Muscle layer of colon (tissue), 2 donors: ENCODE measurements at regions not wholly inside any gene's neighbourhood (a gene's known extent, or its start where the extent isn't known, plus 50 kb on each side); places are given as distances from the start of the nearest gene placed in this dataset.
"Not testable (repeated sequence)": the region's sequence is repeated elsewhere in the genome, so short reads cannot be mapped to it uniquely, and the experiment has no call there.

Experiments
- H3K27ac ChIP-seq: one replicate; pipeline ENCODE4 v1.7.0; 2013; ENCODE audit warnings: low read depth, mild to moderate bottlenecking, low read length, moderate library complexity
- H3K27me3 ChIP-seq, 2 donors: one replicate each; pipeline ENCODE4 v1.7.0; 2013; ENCODE audit warnings: low read length in 2 of 2, mild to moderate bottlenecking in 2 of 2; ENCODE audit not compliant: insufficient read depth in 2 of 2, control insufficient read depth in 1 of 2
- H3K36me3 ChIP-seq: one replicate; pipeline ENCODE4 v1.7.0; 2013; ENCODE audit warnings: mild to moderate bottlenecking, low read length; ENCODE audit not compliant: insufficient read depth
- H3K4me1 ChIP-seq: one replicate; pipeline ENCODE4 v1.7.0; 2013; ENCODE audit warnings: mild to moderate bottlenecking, low read length; ENCODE audit not compliant: insufficient read depth
- H3K4me3 ChIP-seq, 2 donors: one replicate each; pipeline ENCODE4 v1.7.0; 2013; ENCODE audit warnings: low read length in 2 of 2, low read depth in 1 of 2, mild to moderate bottlenecking in 1 of 2, moderate library complexity in 1 of 2
- H3K9ac ChIP-seq: one replicate; pipeline ENCODE4 v1.7.0; 2013; ENCODE audit warnings: low read length
- H3K9me3 ChIP-seq: one replicate; pipeline ENCODE4 v1.7.0; 2013; ENCODE audit warnings: mild to moderate bottlenecking, low read length
- donor health status: abdominal sarcoma.
- donor health status: Adenocarcinoma of cecum.

GRCh38 chr7:81186691-81187090, 267.8 kb upstream of the SEMA3C start:
- Histone ChIP-seq H3K4me3 (no peak overlapping the region), H3K36me3 (no peaks in the 10 kb centered on the region), H3K27ac (no peak overlapping the region), H3K4me1 (no peaks in the 10 kb centered on the region), H3K27me3 (no peaks in the 10 kb centered on the region), H3K9me3 (no peaks in the 10 kb centered on the region), H3K9ac (no peak overlapping the region)

- no peaks in the 10 kb centered on the region for H3K27me3 ChIP-seq
- H3K36me3 ChIP-seq: no peaks in the 10 kb centered on the region
- H3K4me1 ChIP-seq: no peaks in the 10 kb centered on the region
- H3K27ac ChIP-seq: no peak overlapping the region
- H3K9ac ChIP-seq: no peak overlapping the region
- no peaks in the 10 kb centered on the region for H3K9me3 ChIP-seq
- no peak overlapping the region for H3K4me3 ChIP-seq
Measured at GRCh38 chr7:81185072-81185471, 266.2 kb upstream of the SEMA3C start.

- Histone ChIP-seq H3K4me1 (no peaks in the 10 kb centered on the region), H3K36me3 (no peaks in the 10 kb centered on the region), H3K27me3 (no peaks in the 10 kb centered on the region), H3K9ac (no peak overlapping the region), H3K27ac (no peak overlapping the region), H3K9me3 (no peaks in the 10 kb centered on the region), H3K4me3 (no peak overlapping the region)
Measured at GRCh38 chr7:81183326-81183725, 264.5 kb upstream of the SEMA3C start.

- not testable (repeated sequence) for H3K4me3 ChIP-seq, H3K27me3 ChIP-seq, H3K27ac ChIP-seq, H3K9me3 ChIP-seq, H3K36me3 ChIP-seq, H3K9ac ChIP-seq, H3K4me1 ChIP-seq
Measured at GRCh38 chr7:81182056-81182455, 263.2 kb upstream of the SEMA3C start.

- Histone ChIP-seq H3K27ac (no peak overlapping the region), H3K9ac (no peak overlapping the region), H3K9me3 (no peaks in the 10 kb centered on the region), H3K4me1 (no peaks in the 10 kb centered on the region), H3K36me3 (no peaks in the 10 kb centered on the region), H3K27me3 (no peaks in the 10 kb centered on the region), H3K4me3 (no peak overlapping the region)
Measured at GRCh38 chr7:81181066-81181465, 262.2 kb upstream of the SEMA3C start.

GRCh38 chr7:81180573-81180972, 261.7 kb upstream of the SEMA3C start:
- H3K9me3 ChIP-seq: no peaks in the 10 kb centered on the region
- no peaks in the 10 kb centered on the region for H3K36me3 ChIP-seq
- no peaks in the 10 kb centered on the region for H3K27me3 ChIP-seq
- H3K4me1 ChIP-seq: no peaks in the 10 kb centered on the region
- H3K4me3 ChIP-seq: no peak overlapping the region
- H3K9ac ChIP-seq: no peak overlapping the region
- H3K27ac ChIP-seq: no peak overlapping the region

- H3K27me3 ChIP-seq: no peaks in the 10 kb centered on the region
- no peak overlapping the region for H3K4me3 ChIP-seq
- H3K9ac ChIP-seq: no peak overlapping the region
- H3K4me1 ChIP-seq: no peaks in the 10 kb centered on the region
- H3K36me3 ChIP-seq: no peaks in the 10 kb centered on the region
- H3K27ac ChIP-seq: no peak overlapping the region
- no peaks in the 10 kb centered on the region for H3K9me3 ChIP-seq
Measured at GRCh38 chr7:81175275-81175940, 256.6 kb upstream of the SEMA3C start.

GRCh38 chr7:81173766-81174281, 255.0 kb upstream of the SEMA3C start:
- H3K9me3 ChIP-seq: no peaks in the 10 kb centered on the region
- H3K36me3 ChIP-seq: no peaks in the 10 kb centered on the region
- H3K27me3 ChIP-seq: no peaks in the 10 kb centered on the region
- H3K4me1 ChIP-seq: no peaks in the 10 kb centered on the region
- no peak overlapping the region for H3K9ac ChIP-seq
- H3K27ac ChIP-seq: no peak overlapping the region
- H3K4me3 ChIP-seq: no peak overlapping the region

GRCh38 chr7:81170291-81170690, 251.4 kb upstream of the SEMA3C start:
- Histone ChIP-seq H3K36me3 (no peaks in the 10 kb centered on the region), H3K27ac (no peak overlapping the region), H3K27me3 (no peaks in the 10 kb centered on the region), H3K9ac (no peak overlapping the region), H3K4me1 (no peaks in the 10 kb centered on the region), H3K9me3 (no peaks in the 10 kb centered on the region), H3K4me3 (no peak overlapping the region)

GRCh38 chr7:81167934-81168333, 249.1 kb upstream of the SEMA3C start:
- Histone ChIP-seq H3K27ac (no peak overlapping the region), H3K36me3 (no peaks in the 10 kb centered on the region), H3K27me3 (no peaks in the 10 kb centered on the region), H3K9me3 (no peaks in the 10 kb centered on the region), H3K9ac (no peak overlapping the region), H3K4me1 (no peaks in the 10 kb centered on the region), H3K4me3 (no peak overlapping the region)

GRCh38 chr7:81165070-81165469, 246.2 kb upstream of the SEMA3C start:
- no peaks in the 10 kb centered on the region for H3K36me3 ChIP-seq
- no peaks in the 10 kb centered on the region for H3K27me3 ChIP-seq
- H3K4me3 ChIP-seq: no peak overlapping the region
- H3K9ac ChIP-seq: no peak overlapping the region
- H3K9me3 ChIP-seq: no peaks in the 10 kb centered on the region
- no peak overlapping the region for H3K27ac ChIP-seq
- no peaks in the 10 kb centered on the region for H3K4me1 ChIP-seq

GRCh38 chr7:81162771-81163525, 244.1 kb upstream of the SEMA3C start:
- Histone ChIP-seq H3K27ac (no peak overlapping the region), H3K4me1 (no peaks in the 10 kb centered on the region), H3K27me3 (no peaks in the 10 kb centered on the region), H3K4me3 (no peak overlapping the region), H3K36me3 (no peaks in the 10 kb centered on the region), H3K9me3 (no peaks in the 10 kb centered on the region), H3K9ac (no peak overlapping the region)
